ENCODE measurements at regions not wholly inside any gene's neighbourhood (a gene's known extent, or its start where the extent isn't known, plus 50 kb on each side); places are given as distances from the start of the nearest gene placed in this dataset.

DNA sequence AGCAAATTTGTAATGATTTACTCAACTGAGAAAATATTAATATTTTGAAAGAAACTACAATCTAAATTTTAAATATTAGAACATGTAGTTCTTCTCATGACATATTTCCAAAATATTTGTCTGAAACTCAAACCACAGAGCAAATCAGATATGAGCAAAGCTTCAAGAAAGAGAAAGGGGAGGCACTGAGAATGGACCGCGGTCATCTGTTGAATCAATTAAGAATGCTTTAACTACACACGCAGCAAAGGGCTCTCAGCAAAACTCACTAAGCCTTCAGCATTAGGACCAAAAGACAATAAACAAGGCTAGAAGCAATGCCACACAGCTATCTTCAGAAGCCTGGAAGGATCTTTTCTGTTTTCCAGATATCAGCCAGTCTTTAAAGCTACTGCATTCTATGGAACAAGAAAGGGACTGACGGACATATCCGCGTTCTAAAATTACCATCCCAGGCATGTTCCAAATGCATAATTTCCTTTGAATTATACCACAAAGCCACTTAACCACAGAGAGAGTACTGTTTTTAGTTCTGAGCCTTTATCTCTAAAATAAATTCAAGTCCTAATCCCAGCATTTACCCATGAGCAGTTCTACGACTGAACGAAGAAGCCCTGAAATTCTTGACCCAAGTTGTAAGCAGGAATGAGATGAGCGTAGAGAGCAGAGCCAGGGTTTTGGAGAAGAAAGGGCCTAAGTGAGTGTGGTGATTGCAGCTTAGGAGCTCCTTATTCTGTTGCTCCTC is 513.5 kb downstream of the AGTPBP1 start:
- H3K79me2 ChIP-seq (ENCODE audit: control insufficient read depth, insufficient read depth, low read length), result no peaks in the 10 kb centered on the region
- H2AFZ ChIP-seq (ENCODE audit: low read depth, low read length), result no peak overlapping the region
- intact Hi-C loops (cut with micrococcal nuclease), result no loop called here
- ChIA-PET POLR2A (no interaction called here), CTCF (ENCODE audit: low intra/inter-chr PET ratio) (no interaction called here)
- H3K9ac ChIP-seq (ENCODE audit: insufficient read depth in 1 of 2, low read depth in 2 of 2, low read length in 2 of 2), result no peak overlapping the region
- H3K9me1 ChIP-seq (ENCODE audit: control insufficient read depth, insufficient read depth, low read length), result no peaks in the 10 kb centered on the region
- H3K36me3 ChIP-seq (ENCODE audit: control insufficient read depth, insufficient read depth, low read length), result no peaks in the 10 kb centered on the region
- no peaks in the 10 kb centered on the region for H3K27me3 ChIP-seq (ENCODE audit: control insufficient read depth in 2 of 2, insufficient read depth in 2 of 2, low read length in 2 of 2)
- no TSS peak for BruUV-seq (replicated peaks)
- in situ Hi-C loops (cut with MboI), result no loop called here
- H3K27ac ChIP-seq (ENCODE audit: extremely low read depth, low read depth, low read length), result no peak overlapping the region
- H3K4me2 ChIP-seq (ENCODE audit: insufficient read depth, low read length), result no peak overlapping the region
- no peaks in the 10 kb centered on the region for H3K4me1 ChIP-seq (replicated peaks in 1 of 2; ENCODE audit: control insufficient read depth in 2 of 2, insufficient read depth in 2 of 2, low read length in 2 of 2)
- DNase-seq (ENCODE audit: extremely low read depth in 1 of 4, low spot score in 3 of 4) (no peak), ATAC-seq (no peak), FAIRE-seq (no peak)
- no peaks in the 10 kb centered on the region for H4K20me1 ChIP-seq (replicated peaks; ENCODE audit: control insufficient read depth, insufficient read depth, low read length)
- no peak overlapping the region for H3K4me3 ChIP-seq
- no peaks in the 10 kb centered on the region for H3K9me3 ChIP-seq (replicated peaks; ENCODE audit: control insufficient read depth, insufficient read depth, low read depth, low read length)
- WGBS (ENCODE audit: insufficient coverage, low coverage, missing lambda C conversion rate), result 7% methylated on average over 9 of the region's 9 CpGs
- TF ChIP-seq, protein P1, sequence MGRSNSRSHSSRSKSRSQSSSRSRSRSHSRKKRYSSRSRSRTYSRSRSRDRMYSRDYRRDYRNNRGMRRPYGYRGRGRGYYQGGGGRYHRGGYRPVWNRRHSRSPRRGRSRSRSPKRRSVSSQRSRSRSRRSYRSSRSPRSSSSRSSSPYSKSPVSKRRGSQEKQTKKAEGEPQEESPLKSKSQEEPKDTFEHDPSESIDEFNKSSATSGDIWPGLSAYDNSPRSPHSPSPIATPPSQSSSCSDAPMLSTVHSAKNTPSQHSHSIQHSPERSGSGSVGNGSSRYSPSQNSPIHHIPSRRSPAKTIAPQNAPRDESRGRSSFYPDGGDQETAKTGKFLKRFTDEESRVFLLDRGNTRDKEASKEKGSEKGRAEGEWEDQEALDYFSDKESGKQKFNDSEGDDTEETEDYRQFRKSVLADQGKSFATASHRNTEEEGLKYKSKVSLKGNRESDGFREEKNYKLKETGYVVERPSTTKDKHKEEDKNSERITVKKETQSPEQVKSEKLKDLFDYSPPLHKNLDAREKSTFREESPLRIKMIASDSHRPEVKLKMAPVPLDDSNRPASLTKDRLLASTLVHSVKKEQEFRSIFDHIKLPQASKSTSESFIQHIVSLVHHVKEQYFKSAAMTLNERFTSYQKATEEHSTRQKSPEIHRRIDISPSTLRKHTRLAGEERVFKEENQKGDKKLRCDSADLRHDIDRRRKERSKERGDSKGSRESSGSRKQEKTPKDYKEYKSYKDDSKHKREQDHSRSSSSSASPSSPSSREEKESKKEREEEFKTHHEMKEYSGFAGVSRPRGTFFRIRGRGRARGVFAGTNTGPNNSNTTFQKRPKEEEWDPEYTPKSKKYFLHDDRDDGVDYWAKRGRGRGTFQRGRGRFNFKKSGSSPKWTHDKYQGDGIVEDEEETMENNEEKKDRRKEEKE (IDR thresholded peaks at IDR 0.05; ENCODE audit: borderline replicate concordance in 1 of 2, control insufficient read depth in 1 of 2, low read depth in 2 of 2, low read length in 1 of 2), result no peak
- TF ChIP-seq NCOR1 (IDR thresholded peaks at IDR 0.05) (no peak), ZBTB7A (IDR thresholded peaks at IDR 0.05; ENCODE audit: borderline replicate concordance, control insufficient read depth, low read depth, low read length) (no peak), KLF16 (IDR thresholded peaks at IDR 0.05) (no peak), MBD2 (IDR thresholded peaks at IDR 0.05; ENCODE audit: borderline replicate concordance, low read depth) (no peak), PTTG1 (tag; IDR thresholded peaks at IDR 0.05; ENCODE audit: low read depth) (no peak), ARNT (IDR thresholded peaks at IDR 0.05) (no peak), CBX8 (IDR thresholded peaks at IDR 0.05; ENCODE audit: borderline replicate concordance, extremely low read depth, low read depth, low read length, poor library complexity, severe bottlenecking) (no peak), MAFF (IDR thresholded peaks at IDR 0.05; ENCODE audit: low read length) (no peak), NR4A1 (CRISPR knock-in tag; IDR thresholded peaks at IDR 0.05) (no peak), NR4A1 (tag; IDR thresholded peaks at IDR 0.05) (no peak)
- TF ChIP-seq, protein P2, sequence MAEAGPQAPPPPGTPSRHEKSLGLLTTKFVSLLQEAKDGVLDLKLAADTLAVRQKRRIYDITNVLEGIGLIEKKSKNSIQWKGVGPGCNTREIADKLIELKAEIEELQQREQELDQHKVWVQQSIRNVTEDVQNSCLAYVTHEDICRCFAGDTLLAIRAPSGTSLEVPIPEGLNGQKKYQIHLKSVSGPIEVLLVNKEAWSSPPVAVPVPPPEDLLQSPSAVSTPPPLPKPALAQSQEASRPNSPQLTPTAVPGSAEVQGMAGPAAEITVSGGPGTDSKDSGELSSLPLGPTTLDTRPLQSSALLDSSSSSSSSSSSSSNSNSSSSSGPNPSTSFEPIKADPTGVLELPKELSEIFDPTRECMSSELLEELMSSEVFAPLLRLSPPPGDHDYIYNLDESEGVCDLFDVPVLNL (CRISPR knock-in tag; IDR thresholded peaks at IDR 0.05; ENCODE audit: low read depth), result no peak
- TF ChIP-seq, protein P3, sequence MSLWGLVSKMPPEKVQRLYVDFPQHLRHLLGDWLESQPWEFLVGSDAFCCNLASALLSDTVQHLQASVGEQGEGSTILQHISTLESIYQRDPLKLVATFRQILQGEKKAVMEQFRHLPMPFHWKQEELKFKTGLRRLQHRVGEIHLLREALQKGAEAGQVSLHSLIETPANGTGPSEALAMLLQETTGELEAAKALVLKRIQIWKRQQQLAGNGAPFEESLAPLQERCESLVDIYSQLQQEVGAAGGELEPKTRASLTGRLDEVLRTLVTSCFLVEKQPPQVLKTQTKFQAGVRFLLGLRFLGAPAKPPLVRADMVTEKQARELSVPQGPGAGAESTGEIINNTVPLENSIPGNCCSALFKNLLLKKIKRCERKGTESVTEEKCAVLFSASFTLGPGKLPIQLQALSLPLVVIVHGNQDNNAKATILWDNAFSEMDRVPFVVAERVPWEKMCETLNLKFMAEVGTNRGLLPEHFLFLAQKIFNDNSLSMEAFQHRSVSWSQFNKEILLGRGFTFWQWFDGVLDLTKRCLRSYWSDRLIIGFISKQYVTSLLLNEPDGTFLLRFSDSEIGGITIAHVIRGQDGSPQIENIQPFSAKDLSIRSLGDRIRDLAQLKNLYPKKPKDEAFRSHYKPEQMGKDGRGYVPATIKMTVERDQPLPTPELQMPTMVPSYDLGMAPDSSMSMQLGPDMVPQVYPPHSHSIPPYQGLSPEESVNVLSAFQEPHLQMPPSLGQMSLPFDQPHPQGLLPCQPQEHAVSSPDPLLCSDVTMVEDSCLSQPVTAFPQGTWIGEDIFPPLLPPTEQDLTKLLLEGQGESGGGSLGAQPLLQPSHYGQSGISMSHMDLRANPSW (CRISPR knock-in tag; IDR thresholded peaks at IDR 0.05), result no peak
- TF ChIP-seq, protein P4, sequence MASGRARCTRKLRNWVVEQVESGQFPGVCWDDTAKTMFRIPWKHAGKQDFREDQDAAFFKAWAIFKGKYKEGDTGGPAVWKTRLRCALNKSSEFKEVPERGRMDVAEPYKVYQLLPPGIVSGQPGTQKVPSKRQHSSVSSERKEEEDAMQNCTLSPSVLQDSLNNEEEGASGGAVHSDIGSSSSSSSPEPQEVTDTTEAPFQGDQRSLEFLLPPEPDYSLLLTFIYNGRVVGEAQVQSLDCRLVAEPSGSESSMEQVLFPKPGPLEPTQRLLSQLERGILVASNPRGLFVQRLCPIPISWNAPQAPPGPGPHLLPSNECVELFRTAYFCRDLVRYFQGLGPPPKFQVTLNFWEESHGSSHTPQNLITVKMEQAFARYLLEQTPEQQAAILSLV (tag; IDR thresholded peaks at IDR 0.05), result no peak
